ENCODE measurements at regions not wholly inside any gene's neighbourhood (a gene's known extent, or its start where the extent isn't known, plus 50 kb on each side); places are given as distances from the start of the nearest gene placed in this dataset.

GRCh38 chr16:65619606-65620005 lies 497.7 kb upstream of the CDH11 start:
- no peak for TF ChIP-seq POLR2A (IDR thresholded peaks at IDR 0.05; ENCODE audit: low read depth, low read length)
- DNase-seq (ENCODE audit: insufficient read length, low spot score), result no peak
- FAIRE-seq, result no peak

DNA sequence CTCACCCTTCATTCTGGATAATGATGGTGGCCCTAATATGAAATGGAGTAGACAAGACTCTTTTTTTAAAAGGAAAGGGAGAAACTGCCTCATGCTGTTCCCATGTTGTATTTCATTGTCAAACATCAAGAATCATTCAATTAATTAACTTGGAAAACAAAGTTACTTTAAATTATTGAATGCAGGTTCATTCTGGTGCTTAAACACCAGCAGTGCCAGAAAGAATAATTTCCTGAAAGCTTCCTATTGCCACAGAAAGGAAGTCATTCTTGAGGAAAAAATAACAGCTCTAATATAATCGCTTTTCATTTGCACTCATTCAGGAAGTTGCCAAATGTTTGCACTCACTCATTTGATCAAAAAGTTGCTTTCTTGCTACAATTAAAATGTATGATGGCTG lies 497.1 kb upstream of the CDH11 start:
- no peak for DNase-seq (ENCODE audit: insufficient read length, low spot score)
- no peak for TF ChIP-seq POLR2A (IDR thresholded peaks at IDR 0.05; ENCODE audit: low read depth, low read length)
- FAIRE-seq, result no peak

DNA sequence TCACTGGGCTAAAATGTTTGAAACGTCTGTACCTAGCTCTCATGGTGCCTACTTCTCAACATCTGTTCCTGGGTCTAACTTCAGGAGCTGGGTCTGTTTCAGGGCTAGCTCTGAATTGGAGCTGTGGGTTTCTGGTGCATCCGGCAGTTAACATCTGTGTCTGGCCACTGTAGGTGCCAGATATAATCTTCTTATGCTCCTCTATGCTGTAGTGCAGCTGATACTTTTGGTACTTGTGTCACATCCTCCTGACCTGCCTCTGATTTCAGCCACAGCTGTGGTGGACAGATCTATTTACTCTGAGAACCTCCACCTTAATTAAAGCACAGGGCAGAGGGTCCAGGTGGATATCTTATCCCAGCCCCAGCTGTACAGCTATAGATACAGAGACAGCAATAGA lies 496.5 kb upstream of the CDH11 start:
- no peak for TF ChIP-seq POLR2A (IDR thresholded peaks at IDR 0.05; ENCODE audit: low read depth, low read length)
- DNase-seq (ENCODE audit: insufficient read length, low spot score) (no peak), FAIRE-seq (no peak)

- TF ChIP-seq POLR2A (IDR thresholded peaks at IDR 0.05; ENCODE audit: low read depth, low read length), result no peak
- FAIRE-seq (no peak), DNase-seq (ENCODE audit: insufficient read length, low spot score) (no peak)
Measured at GRCh38 chr16:65617421-65617820, 495.6 kb upstream of the CDH11 start.

DNA sequence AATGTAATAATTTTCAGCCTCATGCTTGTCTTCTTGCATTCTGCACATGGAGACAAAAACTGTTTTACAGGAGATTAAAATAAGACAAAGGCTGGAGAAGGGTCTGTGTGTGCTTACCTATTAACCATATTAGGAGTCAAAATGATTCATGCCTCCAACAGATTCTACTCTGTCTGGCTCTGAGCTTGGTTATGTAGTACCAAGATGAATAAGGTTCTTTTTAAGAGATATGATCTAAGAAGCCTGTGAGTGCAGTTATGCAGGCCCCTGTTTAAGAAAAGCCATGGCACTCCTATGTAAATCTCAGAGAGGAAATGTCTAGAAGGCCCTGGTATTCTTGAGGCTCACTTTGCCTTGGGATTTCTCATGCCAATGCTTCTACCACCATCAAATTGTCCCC lies 486.6 kb upstream of the CDH11 start:
- TF ChIP-seq POLR2A (IDR thresholded peaks at IDR 0.05; ENCODE audit: low read depth, low read length), result no peak
- no peak for FAIRE-seq
- no peak for DNase-seq (ENCODE audit: insufficient read length, low spot score)

DNA sequence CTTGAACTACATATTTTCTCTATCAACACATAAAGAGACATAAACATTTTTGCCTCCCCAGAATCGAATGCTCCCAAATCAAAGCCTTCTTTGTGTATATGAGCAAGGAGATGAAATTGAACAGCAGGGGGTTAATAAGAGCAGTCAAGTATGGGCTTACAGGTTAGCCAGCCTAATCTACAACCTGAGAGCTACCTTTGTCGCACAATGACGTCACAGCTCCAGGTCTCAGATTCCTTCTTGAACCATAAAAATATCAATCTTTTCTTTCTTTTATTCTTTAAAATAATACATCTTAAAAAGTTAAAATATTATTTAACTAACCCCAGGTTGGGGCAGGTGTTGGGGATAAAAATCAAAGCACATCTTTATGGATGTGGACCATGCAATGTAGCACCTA lies 482.9 kb upstream of the CDH11 start:
- no peak for TF ChIP-seq POLR2A (IDR thresholded peaks at IDR 0.05; ENCODE audit: low read depth, low read length)
- DNase-seq (ENCODE audit: insufficient read length, low spot score), result no peak
- no peak for FAIRE-seq

GRCh38 chr16:65601781-65602180 lies 479.9 kb upstream of the CDH11 start:
- no peak for TF ChIP-seq POLR2A (IDR thresholded peaks at IDR 0.05; ENCODE audit: low read depth, low read length)
- no peak for FAIRE-seq
- DNase-seq (ENCODE audit: insufficient read length, low spot score), result no peak

- DNase-seq (ENCODE audit: insufficient read length, low spot score) (no peak), FAIRE-seq (no peak)
- TF ChIP-seq POLR2A (IDR thresholded peaks at IDR 0.05; ENCODE audit: low read depth, low read length), result no peak
Measured at GRCh38 chr16:65600629-65601028, 478.8 kb upstream of the CDH11 start.

DNA sequence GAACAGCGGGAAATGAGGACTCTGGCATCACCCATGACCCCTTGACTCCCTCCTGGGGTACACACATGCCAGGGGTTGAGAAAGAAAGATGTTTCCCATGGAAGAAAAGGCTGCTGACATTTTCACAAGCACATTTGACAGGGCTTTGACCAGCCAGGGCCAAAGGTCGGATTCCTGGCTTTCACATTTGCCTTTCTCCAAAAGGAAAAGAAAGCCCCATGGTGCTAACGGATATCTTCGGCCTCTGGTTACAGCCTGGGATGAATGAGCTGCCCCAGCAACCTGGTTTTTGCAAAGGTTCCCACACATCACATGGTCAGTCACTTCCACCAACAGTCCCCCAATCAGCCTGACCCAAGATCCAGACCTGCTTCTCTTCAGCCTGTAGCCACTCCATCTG lies 478.2 kb upstream of the CDH11 start:
- DNase-seq (ENCODE audit: insufficient read length, low spot score), result no peak
- FAIRE-seq, result no peak
- no peak for TF ChIP-seq POLR2A (IDR thresholded peaks at IDR 0.05; ENCODE audit: low read depth, low read length)

GRCh38 chr16:65598621-65599020 lies 476.8 kb upstream of the CDH11 start:
- no peak for TF ChIP-seq POLR2A (IDR thresholded peaks at IDR 0.05; ENCODE audit: low read depth, low read length)
- no peak for FAIRE-seq

DNA sequence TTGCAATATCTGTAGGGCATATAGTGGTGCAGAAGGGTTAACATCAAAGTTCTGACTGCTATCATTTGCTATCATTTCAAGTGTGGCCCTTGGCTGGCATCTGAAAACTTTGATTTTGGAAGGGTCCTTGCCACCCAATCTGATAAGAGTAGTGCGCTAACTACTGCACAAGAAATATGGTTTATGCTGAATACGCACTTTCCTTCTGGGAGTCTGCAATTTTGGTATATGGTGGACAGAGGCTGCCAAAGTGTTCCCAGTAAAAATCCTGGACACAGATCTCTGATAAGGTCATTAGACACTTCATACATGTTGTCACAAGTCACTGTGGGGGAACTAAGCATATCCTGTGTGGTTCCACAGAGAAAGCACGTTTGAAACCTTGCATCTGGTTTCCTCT lies 461.6 kb upstream of the CDH11 start:
- FAIRE-seq (no peak), DNase-seq (ENCODE audit: insufficient read length, low spot score) (no peak)
- no peak for TF ChIP-seq POLR2A (IDR thresholded peaks at IDR 0.05; ENCODE audit: low read depth, low read length)

More at GRCh38 chr16:65598621-65599020, 476.8 kb upstream of the CDH11 start:
- DNase-seq (ENCODE audit: insufficient read length, low spot score), result no peak

GRCh38 chr16:65579050-65579449 lies 457.2 kb upstream of the CDH11 start:
- no peak for TF ChIP-seq POLR2A (IDR thresholded peaks at IDR 0.05; ENCODE audit: low read depth, low read length)
- DNase-seq (ENCODE audit: insufficient read length, low spot score) (no peak), FAIRE-seq (no peak)

GRCh38 chr16:65576631-65577030 lies 454.8 kb upstream of the CDH11 start:
- no peak for DNase-seq (ENCODE audit: insufficient read length, low spot score)
- FAIRE-seq, result no peak
- TF ChIP-seq POLR2A (IDR thresholded peaks at IDR 0.05; ENCODE audit: low read depth, low read length), result no peak

- DNase-seq (ENCODE audit: insufficient read length, low spot score) (no peak), FAIRE-seq (no peak)
- TF ChIP-seq POLR2A (IDR thresholded peaks at IDR 0.05; ENCODE audit: low read depth, low read length), result no peak
Measured at GRCh38 chr16:65576139-65576538, 454.3 kb upstream of the CDH11 start.

- FAIRE-seq (no peak), DNase-seq (ENCODE audit: insufficient read length, low spot score) (no peak)
- no peak for TF ChIP-seq POLR2A (IDR thresholded peaks at IDR 0.05; ENCODE audit: low read depth, low read length)
Measured at GRCh38 chr16:65574326-65574966, 452.6 kb upstream of the CDH11 start.

GRCh38 chr16:65572156-65572555 lies 450.3 kb upstream of the CDH11 start:
- FAIRE-seq (no peak), DNase-seq (ENCODE audit: insufficient read length, low spot score) (no peak)
- TF ChIP-seq POLR2A (IDR thresholded peaks at IDR 0.05; ENCODE audit: low read depth, low read length), result no peak

Data from H54 (cell line).